SHP77 treated with DMSO at 0.1 percent for 48 hours (cell line): ENCODE measurements at regions not wholly inside any gene's neighbourhood (a gene's known extent, or its start where the extent isn't known, plus 50 kb on each side); places are given as distances from the start of the nearest gene placed in this dataset.
"Not testable (repeated sequence)": the region's sequence is repeated elsewhere in the genome, so short reads cannot be mapped to it uniquely, and the experiment has no call there.

ENCODE experiments used
- DNase-seq: peaks from one replicate; lab custom pipeline; 2025; lab: John Stamatoyannopoulos, UW

GRCh38 chr9:100639854-100640253 is 62.0 kb downstream of the CAVIN4 start:
- no peak for DNase-seq

GRCh38 chr9:100640447-100641050 is 62.7 kb downstream of the CAVIN4 start:
- no peak for DNase-seq

- no peak for DNase-seq
These were observed 63.3 kb downstream of the CAVIN4 start for GRCh38 chr9:100641166-100641565.

GRCh38 chr9:100652850-100653249 is 75.0 kb downstream of the CAVIN4 start:
- no peak for DNase-seq

GRCh38 chr9:100653643-100654334 is 75.9 kb downstream of the CAVIN4 start:
- DNase-seq = no peak

GRCh38 chr9:100656851-100657250 is 79.0 kb downstream of the CAVIN4 start:
- not testable (repeated sequence) for DNase-seq

- no peak for DNase-seq
These were observed 83.8 kb downstream of the CAVIN4 start for GRCh38 chr9:100661668-100662067.

GRCh38 chr9:100662122-100662521 is 84.2 kb downstream of the CAVIN4 start:
- no peak for DNase-seq

GRCh38 chr9:100667448-100667847 is 89.6 kb downstream of the CAVIN4 start:
- no peak for DNase-seq

- no peak for DNase-seq
These were observed 90.1 kb downstream of the CAVIN4 start for GRCh38 chr9:100668024-100668423.

GRCh38 chr9:100669968-100670367 is 92.1 kb downstream of the CAVIN4 start:
- DNase-seq = no peak

- no peak for DNase-seq
These were observed 92.8 kb downstream of the CAVIN4 start for GRCh38 chr9:100670719-100671118.

GRCh38 chr9:100671898-100672297 is 94.0 kb downstream of the CAVIN4 start:
- no peak for DNase-seq

- no peak for DNase-seq
These were observed 95.4 kb downstream of the CAVIN4 start for GRCh38 chr9:100673249-100673648.

- DNase-seq = no peak
These were observed 96.7 kb downstream of the CAVIN4 start for GRCh38 chr9:100674419-100675122.

GRCh38 chr9:100679834-100680233 is 102.0 kb downstream of the CAVIN4 start:
- no peak for DNase-seq

- DNase-seq = no peak
These were observed 108.5 kb downstream of the CAVIN4 start for GRCh38 chr9:100686420-100686819.

- DNase-seq = no peak
These were observed 111.8 kb downstream of the CAVIN4 start for GRCh38 chr9:100689635-100690034.

- DNase-seq = no peak
These were observed 112.6 kb downstream of the CAVIN4 start for GRCh38 chr9:100690438-100690837.

GRCh38 chr9:100697339-100697738 is 119.5 kb downstream of the CAVIN4 start:
- DNase-seq = no peak

GRCh38 chr9:100698945-100699344 is 121.1 kb downstream of the CAVIN4 start:
- DNase-seq = no peak

- no peak for DNase-seq
These were observed 121.8 kb downstream of the CAVIN4 start for GRCh38 chr9:100699668-100700067.

GRCh38 chr9:100700689-100701318 is 122.9 kb downstream of the CAVIN4 start:
- no peak for DNase-seq
